Gastroesophageal sphincter (tissue), 3 donors: ENCODE measurements at regions not wholly inside any gene's neighbourhood (a gene's known extent, or its start where the extent isn't known, plus 50 kb on each side); places are given as distances from the start of the nearest gene placed in this dataset.

Experiments used
- CTCF ChIP-seq, 4 experiments: fragments of 200-600 bp in 2 of 4; fragments of 450-650 bp in 2 of 4; sonication (generic) in 1 of 4; IDR thresholded peaks; one replicate each; pipeline ENCODE4 v1.5.1; 2017 to 2019; ENCODE audit warnings: antibody characterized with exemption in 4 of 4, mild to moderate bottlenecking in 2 of 4, moderate library complexity in 2 of 4
- POLR2A ChIP-seq, 2 donors: fragments of 450-650 bp; IDR thresholded peaks; one replicate each; pipeline ENCODE4 v1.6.1; 2017; ENCODE audit warnings: antibody characterized with exemption in 2 of 2, mild to moderate bottlenecking in 2 of 2, moderate library complexity in 1 of 2
- POLR2AphosphoS5 ChIP-seq: sonication (generic); formaldehyde crosslinking; IDR thresholded peaks from one replicate; pipeline ENCODE4 v1.6.1; 2017; ENCODE audit warnings: antibody characterized with exemption

GRCh38 chr17:13400491-13400890 lies 201.2 kb downstream of the HS3ST3A1 start:
- TF ChIP-seq CTCF (IDR thresholded peaks at IDR 0.05) (no peak), POLR2AphosphoS5 (no peak), POLR2A (IDR thresholded peaks at IDR 0.05) (no peak)
